WTC11 (cell line): ENCODE measurements at regions not wholly inside any gene's neighbourhood (a gene's known extent, or its start where the extent isn't known, plus 50 kb on each side); places are given as distances from the start of the nearest gene placed in this dataset.

Experiments
- ATAC-seq: fragments of 200-7000 bp; cut with Tn5 transposase; 2 replicates; pipeline ENCODE4 v1.10.0; 2021; ENCODE audit warnings: mild to moderate bottlenecking, moderate library complexity
- CTCF ChIA-PET: fragments of 300-600 bp; sonication (Branson Sonifier 250); formaldehyde crosslinking; loops from one replicate; lab custom pipeline; 2021; ENCODE audit warnings: antibody characterized with exemption; lab: Charles Lee
- POLR2A ChIA-PET: fragments of 350-600 bp; sonication (Branson Sonifier 250); formaldehyde crosslinking; loops from one replicate; lab custom pipeline; 2021; ENCODE audit warnings: antibody characterized with exemption; lab: Charles Lee
- DNase-seq: peaks from one replicate; pipeline ENCODE4 v3.0.0; 2021; ENCODE audit warnings: low spot score
- H3K27ac Mint-ChIP-seq: 2 replicates; pipeline ENCODE4 v1.8.0; 2021; ENCODE audit warnings: mixed read lengths
- H3K27me3 Mint-ChIP-seq: 2 replicates; pipeline ENCODE4 v1.8.0; 2021; ENCODE audit warnings: low read depth, mild to moderate bottlenecking, moderate library complexity, mixed read lengths
- H3K36me3 Mint-ChIP-seq: 2 replicates; pipeline ENCODE4 v1.8.0; 2021; ENCODE audit warnings: mixed read lengths
- H3K4me1 Mint-ChIP-seq: 2 replicates; pipeline ENCODE4 v1.8.0; 2022; ENCODE audit warnings: mixed read lengths
- H3K4me3 Mint-ChIP-seq: 2 replicates; pipeline ENCODE4 v1.8.0; 2021; ENCODE audit warnings: mild to moderate bottlenecking, moderate library complexity, mixed read lengths
- H3K9me3 Mint-ChIP-seq: 2 replicates; pipeline ENCODE4 v1.8.0; 2021; ENCODE audit warnings: mixed read lengths
- ATF3 ChIP-seq: sonication (generic); formaldehyde crosslinking; conservative IDR thresholded peaks from 2 replicates; pipeline ENCODE4 v1.8.1; 2022; ENCODE audit warnings: mild to moderate bottlenecking, missing genetic modification reagents
- ATF6 ChIP-seq: sonication (generic); formaldehyde crosslinking; IDR thresholded peaks from 2 replicates; pipeline ENCODE4 v1.8.1; 2023; ENCODE audit warnings: mild to moderate bottlenecking, missing genetic modification reagents
- CDX4 ChIP-seq: fragments of 250-450 bp; sonication (Bioruptor Pico); IDR thresholded peaks from 2 replicates; pipeline ENCODE4 v1.9.0; 2021; ENCODE audit warnings: moderate library complexity, mild to moderate bottlenecking, inconsistent platforms, borderline replicate concordance
- FOXP1 ChIP-seq: sonication (generic); formaldehyde crosslinking; IDR thresholded peaks from 2 replicates; pipeline ENCODE4 v1.8.0; 2022; ENCODE audit warnings: missing genetic modification reagents, mild to moderate bottlenecking, moderate library complexity, borderline replicate concordance
- GTF2I ChIP-seq: fragments of 250-450 bp; sonication (Bioruptor Pico); conservative IDR thresholded peaks from 2 replicates; pipeline ENCODE4 v1.4.0; 2021; ENCODE audit warnings: mild to moderate bottlenecking
- IRF1 ChIP-seq: sonication (generic); formaldehyde crosslinking; IDR thresholded peaks from 2 replicates; pipeline ENCODE4 v1.8.0; 2023; ENCODE audit warnings: missing genetic modification reagents
- MAX ChIP-seq: sonication (generic); formaldehyde crosslinking; IDR thresholded peaks from 2 replicates; pipeline ENCODE4 v1.8.0; 2022; ENCODE audit warnings: mild to moderate bottlenecking, missing genetic modification reagents
- NFE2L1 ChIP-seq: sonication (generic); formaldehyde crosslinking; IDR thresholded peaks from 2 replicates; pipeline ENCODE4 v1.8.1; 2023; ENCODE audit warnings: missing genetic modification reagents
- PRDM15 ChIP-seq: sonication (generic); formaldehyde crosslinking; IDR thresholded peaks from 2 replicates; pipeline ENCODE4 v1.8.0; 2022; ENCODE audit warnings: missing genetic modification reagents
- SOX15 ChIP-seq: fragments of 250-450 bp; sonication (Bioruptor Pico); IDR thresholded peaks from 2 replicates; pipeline ENCODE4 v1.9.0; 2021; ENCODE audit warnings: mild to moderate bottlenecking
- STAT6 ChIP-seq: sonication (generic); formaldehyde crosslinking; conservative IDR thresholded peaks from 2 replicates; pipeline ENCODE4 v1.8.1; 2023; ENCODE audit warnings: mild to moderate bottlenecking, low read depth, missing genetic modification reagents, moderate library complexity
- TCF7 ChIP-seq: sonication (generic); formaldehyde crosslinking; IDR thresholded peaks from 2 replicates; pipeline ENCODE4 v1.8.0; 2022; ENCODE audit warnings: mild to moderate bottlenecking, low read depth, missing genetic modification reagents, moderate library complexity
- TP53 ChIP-seq: sonication (generic); formaldehyde crosslinking; IDR thresholded peaks from 2 replicates; pipeline ENCODE4 v1.8.1; 2023; ENCODE audit warnings: mild to moderate bottlenecking, missing genetic modification reagents
- ZBTB43 ChIP-seq: sonication (generic); formaldehyde crosslinking; IDR thresholded peaks from 2 replicates; pipeline ENCODE4 v1.8.1; 2023; ENCODE audit warnings: mild to moderate bottlenecking, missing genetic modification reagents
- ZNF138 ChIP-seq: sonication (generic); formaldehyde crosslinking; conservative IDR thresholded peaks from 2 replicates; pipeline ENCODE4 v1.8.1; 2022; ENCODE audit warnings: mild to moderate bottlenecking, moderate library complexity, missing genetic modification reagents
- ZNF232 ChIP-seq: sonication (generic); formaldehyde crosslinking; IDR thresholded peaks from 2 replicates; pipeline ENCODE4 v1.8.0; 2022; ENCODE audit warnings: mild to moderate bottlenecking, missing genetic modification reagents
- ZNF396 ChIP-seq: fragments of 250-450 bp; sonication (Bioruptor Pico); IDR thresholded peaks from 2 replicates; pipeline ENCODE4 v1.8.0; 2021; ENCODE audit warnings: mild to moderate bottlenecking, moderate library complexity, borderline replicate concordance

- no peak for TF ChIP-seq MAX (CRISPR knock-in tag)
Observed at GRCh38 chr1:208748387-208749165, 504.4 kb upstream of the PLXNA2 start (continued).

GRCh38 chr1:208756339-208756981 is 512.3 kb upstream of the PLXNA2 start:
- Mint-ChIP-seq H3K4me3 (no peak overlapping the region), H3K27me3 (no peaks in the 10 kb centered on the region), H3K27ac (no peak overlapping the region), H3K4me1 (peaks cover 4% of the 10 kb centered on the region; the same call in 1 of the 2 replicates), H3K36me3 (no peaks in the 10 kb centered on the region), H3K9me3 (no peaks in the 10 kb centered on the region)
- POLR2A ChIA-PET: no interaction called here
- TF ChIP-seq ZNF138: no peak
- no peak for TF ChIP-seq FOXP1 (CRISPR knock-in tag)
- no peak for TF ChIP-seq ZNF232 (CRISPR knock-in tag)
- no peak for TF ChIP-seq NFE2L1 (CRISPR knock-in tag)
- TF ChIP-seq ZBTB43 (CRISPR knock-in tag): no peak
- TF ChIP-seq PRDM15: no peak
- TF ChIP-seq GTF2I (CRISPR knock-in tag): no peak
- TF ChIP-seq TP53 (CRISPR knock-in tag): no peak
- no peak for TF ChIP-seq IRF1 (CRISPR knock-in tag)
- TF ChIP-seq ZNF396 (CRISPR knock-in tag): no peak
- no peak for TF ChIP-seq STAT6 (CRISPR knock-in tag)
- no peak for TF ChIP-seq ATF3 (CRISPR knock-in tag)
- DNase-seq: no peak
- no peak for ATAC-seq
- CTCF ChIA-PET: no interaction called here

GRCh38 chr1:208757846-208758245 is 513.7 kb upstream of the PLXNA2 start:
- no peak overlapping the region for H3K27ac Mint-ChIP-seq
- ChIA-PET CTCF (no interaction called here), POLR2A (no interaction called here)
- DNase-seq (no peak), ATAC-seq (no peak)
- H3K36me3 Mint-ChIP-seq: no peaks in the 10 kb centered on the region
- no peaks in the 10 kb centered on the region for H3K27me3 Mint-ChIP-seq
- H3K4me1 Mint-ChIP-seq: peaks cover 4% of the 10 kb centered on the region; the same call in 1 of the 2 replicates
- H3K4me3 Mint-ChIP-seq: no peak overlapping the region
- no peaks in the 10 kb centered on the region for H3K9me3 Mint-ChIP-seq
- TF ChIP-seq STAT6 (CRISPR knock-in tag): no peak
- no peak for TF ChIP-seq CDX4 (CRISPR knock-in tag)
- no peak for TF ChIP-seq ATF6
- no peak for TF ChIP-seq SOX15 (CRISPR knock-in tag)
- no peak for TF ChIP-seq TCF7 (CRISPR knock-in tag)
